ENCODE measurements at regions not wholly inside any gene's neighbourhood (a gene's known extent, or its start where the extent isn't known, plus 50 kb on each side); places are given as distances from the start of the nearest gene placed in this dataset.

DNA sequence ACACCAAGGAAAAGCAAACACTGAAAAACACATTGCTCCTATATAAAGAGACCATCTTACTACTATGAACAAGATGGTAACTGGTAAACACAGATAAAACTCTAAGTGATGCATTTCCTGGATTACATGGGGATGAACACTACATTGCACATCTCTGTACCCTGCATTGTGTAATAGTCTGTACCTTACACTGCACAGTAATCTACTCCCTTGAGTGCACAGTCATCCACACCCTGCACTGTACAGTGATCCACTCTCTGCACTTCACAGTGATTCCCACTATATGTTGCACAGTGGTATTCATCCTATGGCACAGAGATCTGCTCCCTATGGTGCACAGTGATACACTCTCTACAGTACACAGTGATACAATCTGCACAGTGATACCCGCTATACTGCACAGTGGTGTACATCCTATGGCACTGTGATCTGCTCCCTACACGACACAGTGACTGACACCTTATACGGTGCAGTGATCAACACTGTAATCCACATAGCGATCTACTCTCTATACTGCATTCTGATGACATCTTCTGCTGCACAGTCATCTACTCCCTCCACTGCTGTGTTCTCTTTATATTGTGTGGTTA is 462.2 kb upstream of the RGPD4 start:
- DNase-seq (ENCODE audit: low read depth): no peak

DNA sequence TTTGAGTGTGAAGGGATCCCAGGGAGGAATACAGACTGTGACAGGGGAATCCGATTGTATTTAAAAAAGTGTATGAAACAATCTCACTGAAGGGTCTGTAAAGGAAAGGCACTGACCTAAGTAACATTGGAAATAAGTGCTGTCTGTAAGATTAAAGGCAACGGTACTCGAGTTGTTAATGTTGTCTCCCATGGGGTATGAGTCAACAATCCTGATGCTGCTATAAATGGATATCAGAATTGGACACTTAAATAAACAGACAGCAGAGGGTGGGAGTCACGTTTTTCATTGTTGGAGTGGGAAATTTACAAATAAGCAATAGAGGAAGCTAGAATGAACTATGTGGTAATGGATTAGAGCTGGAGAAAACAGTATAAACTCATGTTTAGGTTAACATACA is 452.4 kb upstream of the RGPD4 start:
- DNase-seq (ENCODE audit: low read depth): peak; percentile 76

DNA sequence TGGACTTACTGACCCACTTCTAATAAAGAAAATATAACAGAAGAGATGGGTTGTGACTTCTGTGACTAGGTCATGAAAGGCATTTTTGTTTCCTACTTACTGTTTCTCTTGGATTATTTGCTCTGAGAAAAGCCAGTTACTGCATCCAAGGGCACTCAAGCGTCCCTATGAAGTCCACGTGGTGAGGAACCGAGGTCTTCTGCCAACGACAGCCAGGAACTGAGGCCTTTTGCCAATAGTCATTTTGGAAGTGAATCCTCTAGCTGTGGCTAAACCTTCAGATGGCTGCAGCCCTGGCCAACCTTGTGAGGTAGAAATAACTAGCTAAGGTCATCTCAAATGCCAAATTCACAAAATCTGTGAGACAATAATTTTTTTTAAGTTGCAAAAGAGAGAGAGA is 449.8 kb upstream of the RGPD4 start:
- DNase-seq (ENCODE audit: low read depth): no peak

DNA sequence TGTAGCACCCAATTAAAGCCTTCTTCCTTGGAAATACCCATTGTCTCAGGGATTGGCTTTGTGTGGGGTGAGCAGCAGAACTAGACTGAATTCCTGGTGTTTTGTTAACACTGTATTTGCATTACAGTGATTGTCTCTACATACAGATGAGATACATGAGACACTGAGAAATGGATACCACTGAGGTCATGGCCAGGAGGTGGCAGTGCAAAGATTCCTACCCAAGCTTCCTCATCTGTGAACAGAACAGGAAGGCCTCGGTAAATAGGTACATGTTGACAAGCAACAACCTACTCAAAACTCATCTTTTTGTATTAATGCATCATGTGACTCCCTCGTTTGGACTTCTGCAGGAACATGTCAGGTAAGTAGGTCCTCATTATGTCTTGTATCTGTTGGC is 445.8 kb upstream of the RGPD4 start:
- DNase-seq (ENCODE audit: low read depth): no peak

DNA sequence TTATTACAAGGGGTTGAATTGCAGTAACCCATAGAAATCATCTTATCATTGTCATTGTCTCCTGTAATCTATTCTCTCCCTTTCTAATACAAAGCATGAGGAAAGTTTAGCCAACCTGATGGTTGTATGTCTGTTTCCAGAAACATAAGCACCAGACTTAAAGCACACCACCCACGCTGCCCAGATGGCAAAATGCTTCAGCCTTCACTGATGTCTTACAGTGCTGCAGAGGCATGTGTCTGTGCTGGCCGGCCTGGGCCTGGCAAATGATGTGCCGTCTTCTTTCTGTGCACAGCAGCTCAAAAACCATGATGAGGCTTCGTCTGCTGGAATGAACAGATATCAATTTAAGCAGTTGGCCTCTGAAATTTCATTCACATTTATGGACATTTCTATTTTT is 443.0 kb upstream of the RGPD4 start:
- no peak for DNase-seq (ENCODE audit: low read depth)

DNA sequence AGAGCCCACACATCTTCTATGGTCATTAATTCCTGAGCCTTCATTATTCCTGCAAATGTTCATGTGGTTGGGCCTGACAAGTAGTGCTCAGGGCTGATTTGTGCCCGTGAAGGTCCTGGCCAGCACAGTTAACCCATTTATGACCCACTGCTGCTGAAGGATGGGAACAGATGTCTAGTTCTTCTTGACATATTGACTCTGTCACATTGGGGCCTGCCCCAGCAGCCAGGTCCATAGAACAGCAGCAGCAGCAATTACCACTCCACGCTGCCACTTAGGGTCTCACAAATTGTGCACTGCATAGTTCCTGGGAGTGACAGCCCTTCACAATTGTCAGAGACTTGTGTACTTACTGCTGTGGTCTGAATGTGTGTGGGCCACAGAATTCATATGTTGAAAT is 442.3 kb upstream of the RGPD4 start:
- no peak for DNase-seq (ENCODE audit: low read depth)

DNA sequence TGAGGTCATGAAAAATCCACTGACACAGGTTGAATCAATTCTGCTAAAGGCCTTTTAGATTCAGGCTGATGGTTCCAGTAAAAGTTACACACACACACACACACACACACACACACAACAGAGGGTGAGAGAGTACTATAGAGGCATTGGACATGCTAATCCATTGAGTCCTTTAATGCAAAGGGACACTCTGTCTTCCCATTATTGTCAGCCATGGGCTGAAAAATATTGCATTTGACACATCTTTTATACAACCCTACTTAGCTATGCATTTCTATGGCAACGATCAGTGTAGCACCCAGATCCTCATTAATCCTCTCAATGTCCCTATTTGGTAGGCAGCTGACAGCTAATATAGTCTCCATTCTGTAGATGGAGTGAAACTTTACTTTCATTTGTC is 440.8 kb upstream of the RGPD4 start:
- no peak for DNase-seq (ENCODE audit: low read depth)

DNA sequence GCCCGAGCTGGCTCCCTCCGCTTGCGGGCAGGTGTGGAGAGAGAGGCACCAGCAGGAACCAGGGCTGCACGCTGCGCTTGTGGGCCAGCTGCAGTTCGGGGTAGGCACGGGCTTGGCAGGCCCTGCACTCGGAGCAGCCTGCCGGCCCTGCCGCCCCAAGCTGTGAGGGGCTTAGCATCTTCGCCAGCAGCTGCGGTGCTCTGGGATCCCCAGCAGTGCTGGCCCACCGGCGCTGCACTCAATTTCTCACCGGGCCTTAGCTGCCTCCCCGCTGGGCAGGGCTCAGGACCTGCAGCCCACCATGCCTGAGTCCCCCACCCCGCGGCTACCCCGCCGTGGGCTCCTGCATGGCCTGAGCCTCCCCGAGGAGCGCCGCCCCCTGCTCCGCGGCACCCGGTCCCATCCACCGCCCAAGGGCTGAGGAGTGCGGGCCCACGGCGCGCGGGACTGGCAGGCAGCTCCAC is 434.4 kb upstream of the RGPD4 start:
- DNase-seq (ENCODE audit: low read depth): no peak

DNA sequence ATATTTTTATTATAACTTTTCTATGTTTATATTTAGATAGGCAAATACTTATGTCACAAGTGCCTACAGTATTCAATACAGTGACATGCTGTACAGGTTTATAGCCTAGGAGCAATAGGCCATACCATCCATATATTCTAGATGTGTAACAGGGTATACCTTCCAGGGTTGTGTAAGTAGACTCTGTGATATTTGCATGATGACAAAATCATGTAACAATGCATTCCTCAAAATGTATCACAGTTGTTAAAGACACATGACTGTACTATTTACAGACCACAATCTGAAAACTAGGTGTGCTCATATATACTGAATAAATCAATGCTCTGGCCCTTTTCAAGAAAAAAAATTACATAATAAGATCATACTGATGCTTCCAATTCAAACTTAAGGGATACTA is 433.2 kb upstream of the RGPD4 start:
- DNase-seq (ENCODE audit: low read depth): peak; percentile 22

DNA sequence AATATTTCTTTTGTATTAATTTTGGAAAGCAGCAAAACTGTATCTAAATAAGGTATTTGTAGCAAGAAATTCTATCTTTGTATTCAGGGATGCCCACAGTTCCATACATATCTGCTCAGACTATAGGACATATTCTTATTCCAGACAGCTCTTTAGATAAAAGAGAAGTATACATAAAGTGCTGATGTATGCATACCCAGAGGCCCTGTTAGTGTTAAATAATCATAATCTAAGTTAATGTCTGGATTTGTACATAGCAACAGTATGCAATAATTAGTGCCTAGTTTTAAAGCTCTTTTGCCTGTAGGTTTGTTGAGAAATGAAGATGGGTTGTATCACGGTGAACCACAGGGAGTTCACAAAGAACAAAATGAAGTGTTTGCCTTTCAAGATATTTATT is 428.0 kb upstream of the RGPD4 start:
- DNase-seq (ENCODE audit: low read depth): no peak

DNA sequence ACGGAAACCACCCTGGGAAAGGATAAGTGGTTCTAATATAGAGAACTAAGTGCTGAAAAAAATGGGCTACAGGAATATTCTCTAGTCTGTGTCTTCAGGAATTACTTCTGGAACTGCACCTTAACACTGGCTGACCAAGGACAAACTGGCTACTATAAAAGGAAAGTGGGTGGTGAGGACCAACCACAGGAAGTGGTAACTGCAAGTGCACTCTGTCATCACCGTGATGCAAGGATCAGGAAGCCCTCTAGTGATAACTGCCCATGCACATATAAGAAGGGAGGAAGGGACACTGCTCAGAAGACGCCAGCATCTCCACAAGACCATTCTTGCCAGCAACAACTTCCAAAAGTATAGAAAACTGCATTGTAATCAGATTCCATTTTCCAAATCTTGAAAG is 424.4 kb upstream of the RGPD4 start:
- peak; percentile 39 for DNase-seq (ENCODE audit: low read depth)

DNA sequence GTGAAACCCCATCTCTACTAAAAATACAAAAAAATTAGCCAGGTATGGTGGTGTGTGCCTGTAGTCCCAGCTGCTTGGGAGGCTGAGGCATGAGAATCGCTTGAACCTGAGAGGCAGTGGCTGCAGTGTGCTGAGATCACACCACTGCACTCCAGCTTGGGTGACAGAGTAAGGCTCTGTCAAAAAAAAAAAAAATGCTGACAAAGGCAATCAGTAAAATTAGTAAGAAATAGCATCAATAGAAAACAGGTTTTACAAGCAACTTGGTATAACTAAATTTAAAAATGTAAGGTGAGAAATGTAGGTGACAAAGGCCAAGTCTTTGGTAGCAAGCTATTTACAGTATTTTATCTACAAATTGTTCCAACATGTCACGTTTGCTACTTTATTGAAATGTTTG is 421.4 kb upstream of the RGPD4 start:
- no peak for DNase-seq (ENCODE audit: low read depth)

DNA sequence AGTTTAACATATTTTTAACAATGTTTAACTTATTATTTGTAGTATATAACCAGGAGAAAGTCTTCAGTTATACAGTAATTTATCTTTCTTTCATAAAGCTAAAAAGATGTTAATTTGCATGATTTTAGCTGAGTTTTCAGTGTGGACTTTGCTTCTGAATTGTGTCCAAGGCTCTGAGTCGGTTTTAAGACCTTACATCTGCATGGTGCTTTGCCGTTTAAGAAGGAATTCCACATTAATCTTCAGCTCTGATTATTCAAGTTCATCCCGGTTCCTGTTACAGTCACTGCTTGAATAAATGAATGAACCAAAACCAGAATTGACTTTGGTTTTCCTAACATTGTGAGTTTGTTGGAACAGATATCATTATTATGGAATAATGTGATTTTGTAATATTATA is 419.7 kb upstream of the RGPD4 start:
- DNase-seq (ENCODE audit: low read depth): no peak

DNA sequence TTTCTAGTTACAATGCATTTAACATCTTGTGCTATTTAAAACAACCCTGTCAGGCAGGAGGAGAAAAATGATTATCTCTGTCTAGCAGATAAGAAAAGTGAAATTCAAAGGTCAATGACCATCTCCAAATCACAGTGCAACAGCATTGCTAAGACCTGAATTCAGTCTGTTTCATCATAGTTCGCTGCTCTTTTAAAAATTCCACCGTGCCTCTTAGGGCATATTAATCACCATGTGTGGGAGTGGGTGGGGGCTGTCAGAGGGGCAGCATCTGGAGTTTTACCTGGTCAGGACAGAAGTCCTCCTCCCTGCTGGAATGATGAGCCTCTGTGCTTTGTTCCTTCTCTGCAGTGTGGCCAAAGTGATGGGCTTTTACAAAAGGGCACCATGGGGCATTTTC is 418.7 kb upstream of the RGPD4 start:
- no peak for DNase-seq (ENCODE audit: low read depth)

DNA sequence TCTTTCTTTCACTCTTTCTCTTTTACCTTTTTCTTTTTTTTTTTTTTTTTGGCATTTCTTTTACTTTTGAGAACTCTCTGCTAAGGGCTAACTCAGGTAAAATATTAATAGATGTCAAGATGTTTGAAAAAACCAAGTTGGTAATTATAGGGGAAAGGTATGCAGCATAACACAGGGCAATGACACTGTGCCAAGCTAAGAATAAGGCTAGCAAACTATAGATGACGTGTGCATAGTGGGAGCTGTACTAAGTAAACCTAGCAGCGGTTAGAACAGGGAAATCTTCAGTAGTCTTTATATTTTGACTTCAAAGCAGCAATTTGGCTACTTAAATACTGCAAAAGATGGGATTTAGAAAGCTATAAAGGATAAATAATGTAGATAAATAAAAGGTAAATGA is 415.4 kb upstream of the RGPD4 start:
- no peak for DNase-seq (ENCODE audit: low read depth)

DNA sequence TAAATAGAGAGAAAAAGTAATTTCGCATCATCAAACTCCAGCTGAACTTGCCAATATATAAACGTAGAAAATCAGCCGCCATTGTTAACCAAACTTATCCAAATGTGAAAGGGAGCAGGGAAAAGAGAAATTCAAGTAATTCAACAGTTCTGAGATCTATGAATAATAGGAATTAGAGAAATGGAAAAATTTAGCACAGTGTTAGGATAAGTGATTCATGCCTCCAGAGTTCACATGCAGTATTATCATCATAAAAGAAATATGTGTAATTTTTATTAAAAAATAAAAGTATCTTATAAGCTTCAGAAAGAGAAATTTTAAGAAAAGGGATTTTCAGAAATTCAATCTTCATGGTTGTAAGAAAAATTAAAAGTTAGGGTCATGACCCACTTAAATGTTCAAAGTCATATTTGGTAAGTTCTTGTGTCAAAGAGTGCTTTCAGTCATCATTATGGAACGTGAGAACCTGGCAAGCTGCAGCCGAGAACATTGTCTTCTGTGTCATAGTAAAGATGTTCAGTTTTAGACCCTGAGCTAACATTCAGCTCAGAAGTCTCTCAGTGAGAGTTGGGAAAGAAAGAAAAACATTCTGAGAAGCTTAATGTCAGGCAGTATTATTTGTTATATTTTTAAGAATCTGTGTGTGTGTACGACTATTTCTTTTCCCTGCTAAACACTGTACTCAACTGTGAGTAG is 414.3 kb upstream of the RGPD4 start:
- peak; percentile 87 for DNase-seq (ENCODE audit: low read depth)

DNA sequence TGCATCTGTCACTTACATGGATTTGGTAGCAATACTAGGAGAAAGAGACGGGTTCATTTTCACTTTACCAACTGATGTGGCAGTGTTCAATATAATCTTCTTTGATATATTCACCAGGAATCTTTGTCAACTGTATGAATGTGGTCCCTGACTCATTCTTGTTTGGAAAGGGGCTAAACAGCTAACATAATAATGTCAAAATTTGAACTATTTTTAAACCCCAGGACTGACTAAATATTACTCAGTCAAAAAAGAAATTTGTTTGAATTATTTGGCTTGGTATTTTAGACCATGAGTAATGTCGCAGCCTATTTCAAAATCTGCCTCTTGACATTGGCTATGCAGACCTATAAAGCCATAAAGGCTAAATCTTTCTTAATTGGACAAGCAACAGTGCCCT is 413.7 kb upstream of the RGPD4 start:
- DNase-seq (ENCODE audit: low read depth): peak; percentile 91

DNA sequence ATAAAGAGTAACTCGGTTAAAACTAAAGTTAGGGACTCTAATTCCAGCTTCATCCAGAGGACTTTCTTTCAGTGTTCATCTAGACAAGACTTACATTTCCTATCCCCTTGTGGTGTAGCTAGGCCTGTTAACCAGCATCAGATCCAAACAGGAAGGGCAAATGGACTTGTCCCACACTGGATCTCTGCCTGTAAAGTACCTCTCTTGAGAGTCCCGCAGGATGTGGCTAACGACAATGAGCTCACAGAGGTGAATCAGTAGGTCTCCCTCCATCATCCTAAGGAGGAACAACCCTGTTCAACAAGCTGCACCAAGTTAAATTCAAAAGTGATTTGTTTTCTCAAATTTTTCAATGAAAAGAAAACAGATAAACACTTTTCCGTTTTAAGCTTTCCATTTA is 412.3 kb upstream of the RGPD4 start:
- DNase-seq (ENCODE audit: low read depth): peak; percentile 54

DNA sequence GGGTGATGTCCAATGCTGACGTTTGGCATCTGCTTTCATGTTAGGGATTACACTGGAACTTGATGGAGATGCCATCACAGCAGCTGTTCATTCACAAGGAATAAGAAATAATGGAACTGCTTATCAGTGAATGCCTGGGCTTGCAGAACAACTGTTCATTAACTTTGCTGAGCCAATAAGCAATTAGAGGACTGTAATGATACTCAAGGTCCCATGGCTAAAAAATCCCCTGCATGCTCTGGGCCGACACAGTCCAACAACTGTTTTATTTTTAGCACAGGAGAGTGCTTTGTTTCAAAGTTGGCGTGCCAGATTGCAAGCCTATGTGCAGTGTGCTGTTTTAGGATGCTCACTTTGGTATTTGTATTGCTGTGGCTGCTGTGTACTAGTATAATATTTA is 408.0 kb upstream of the RGPD4 start:
- peak; percentile 48 for DNase-seq (ENCODE audit: low read depth)

DNA sequence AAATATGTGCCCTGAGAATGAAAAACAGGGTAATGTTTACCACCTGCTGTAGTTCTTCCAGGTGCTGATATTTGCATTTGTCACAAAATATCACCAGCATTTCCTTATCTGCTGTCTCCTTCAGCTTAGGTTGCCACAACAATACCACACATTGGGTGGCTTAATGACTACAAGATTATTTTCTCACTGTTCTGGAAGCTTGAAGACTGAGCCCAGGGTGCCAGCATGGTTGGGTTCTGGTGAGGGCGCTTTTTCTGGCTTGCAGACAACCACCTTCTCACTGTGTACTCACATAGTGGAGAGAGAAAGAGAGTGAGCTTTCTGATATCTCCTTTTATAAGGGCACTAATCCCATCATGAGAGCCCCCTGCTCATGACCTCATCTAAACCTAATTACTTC is 407.5 kb upstream of the RGPD4 start:
- DNase-seq (ENCODE audit: low read depth): no peak

DNA sequence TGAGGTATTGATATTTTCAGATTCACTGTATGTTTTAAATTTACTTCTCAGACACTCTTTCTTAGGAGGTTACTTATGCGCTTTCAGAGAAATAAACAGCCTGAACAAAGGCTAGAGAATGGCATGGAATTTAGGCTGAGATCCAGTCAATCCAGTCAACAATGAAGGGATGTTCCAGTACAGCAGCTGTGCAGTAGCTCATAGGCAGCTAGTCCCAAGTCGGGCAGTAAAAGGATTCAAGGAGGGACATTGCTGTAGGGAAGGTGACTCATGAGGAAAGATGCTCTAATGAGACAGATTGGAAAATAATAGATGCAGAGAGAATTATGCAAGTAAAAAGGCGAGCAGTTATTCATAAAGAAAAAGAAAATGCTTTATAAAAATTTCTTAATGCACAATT is 397.9 kb upstream of the RGPD4 start:
- peak; percentile 60 for DNase-seq (ENCODE audit: low read depth)

DNA sequence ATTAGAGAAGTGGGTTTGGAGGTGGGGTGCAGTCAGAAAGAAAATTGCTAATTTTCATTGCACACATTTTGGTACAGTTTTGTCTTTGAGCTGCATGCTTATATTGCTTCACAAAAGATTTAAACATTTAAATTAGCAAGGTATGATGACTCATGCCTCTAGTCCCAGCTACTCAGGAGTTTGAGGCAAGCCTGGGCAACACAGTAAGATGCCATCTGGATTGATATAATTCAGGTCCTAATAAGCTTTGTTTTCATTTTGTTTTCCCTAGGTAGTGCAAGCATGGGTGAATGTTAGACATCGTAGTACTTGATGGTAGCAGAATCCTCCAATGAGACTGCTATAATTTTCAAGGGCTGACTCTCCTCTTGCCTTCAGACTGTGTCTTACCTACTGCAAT is 396.7 kb upstream of the RGPD4 start:
- no peak for DNase-seq (ENCODE audit: low read depth)

DNA sequence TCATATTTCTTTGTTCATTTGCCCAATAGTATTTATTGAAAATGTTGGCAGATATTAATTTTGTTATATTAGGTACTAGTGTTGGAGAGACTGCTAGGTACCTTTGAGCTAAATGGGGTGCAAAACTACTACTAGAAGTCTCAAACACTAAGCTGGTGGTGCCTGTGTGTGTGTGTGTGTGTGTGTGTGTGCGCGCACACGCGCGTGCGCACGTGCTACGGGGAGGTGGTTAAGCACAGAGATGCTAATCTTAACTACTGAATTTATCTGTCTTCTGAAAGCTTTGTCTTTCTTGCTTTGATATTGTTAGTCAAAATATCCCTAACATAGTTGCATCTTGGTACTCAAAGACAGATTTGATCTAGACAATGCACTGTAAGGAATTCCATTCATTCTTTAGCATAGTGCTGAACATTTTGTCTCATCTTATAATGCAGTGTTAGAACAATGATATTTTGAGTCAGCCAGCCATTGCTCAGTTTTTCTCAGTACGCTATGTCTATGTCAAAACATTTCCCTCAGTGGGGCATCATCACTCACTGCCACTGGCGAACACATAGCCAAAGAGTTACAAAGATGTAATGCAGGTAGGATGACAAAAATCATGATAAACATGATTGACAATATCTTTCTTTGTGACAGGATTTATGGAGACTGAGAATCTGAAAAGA is 396.0 kb upstream of the RGPD4 start:
- no peak for DNase-seq (ENCODE audit: low read depth)
